SW480 (cell line): ENCODE measurements at regions not wholly inside any gene's neighbourhood (a gene's known extent, or its start where the extent isn't known, plus 50 kb on each side); places are given as distances from the start of the nearest gene placed in this dataset.
"Not testable (repeated sequence)": the region's sequence is repeated elsewhere in the genome, so short reads cannot be mapped to it uniquely, and the experiment has no call there.

Experiments used
- DNase-seq: peaks from one replicate; pipeline ENCODE4 v3.0.0-alpha.2; 2016; ENCODE audit warnings: low spot score

GRCh38 chr2:20949256-20949655 lies 94.6 kb downstream of the APOB start:
- DNase-seq, result no peak

- no peak for DNase-seq
Measured at GRCh38 chr2:20946468-20946867, 97.4 kb downstream of the APOB start.

- DNase-seq, result not testable (repeated sequence)
Measured at GRCh38 chr2:20943721-20944120, 100.2 kb downstream of the APOB start.

DNA sequence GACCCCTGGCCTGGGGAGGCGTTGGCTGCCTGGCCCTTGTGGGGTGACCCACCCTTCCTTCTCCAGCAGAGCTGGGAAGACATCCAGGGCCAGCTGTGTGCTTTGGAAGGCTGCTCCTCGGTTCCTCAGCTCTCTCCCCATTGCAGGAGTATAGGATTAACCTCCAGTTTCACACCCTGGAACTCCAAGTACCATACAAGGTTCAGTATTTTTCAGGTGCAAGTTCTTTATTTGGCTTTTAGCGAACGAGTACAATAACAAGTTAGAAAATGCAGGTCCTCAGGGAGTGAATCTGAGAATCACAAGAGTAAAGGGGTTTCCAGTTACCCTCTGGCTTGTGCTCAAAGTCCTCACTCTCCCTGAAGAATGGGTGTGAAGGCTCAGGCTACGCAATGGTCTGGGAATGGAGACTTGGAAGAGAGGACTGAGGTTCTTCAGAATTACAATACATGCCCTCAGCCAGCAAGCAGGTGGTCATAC lies 101.2 kb downstream of the APOB start:
- no peak for DNase-seq

- DNase-seq, result no peak
Measured at GRCh38 chr2:20940856-20941255, 103.0 kb downstream of the APOB start.

GRCh38 chr2:20939931-20940795 lies 103.7 kb downstream of the APOB start:
- DNase-seq, result no peak

DNA sequence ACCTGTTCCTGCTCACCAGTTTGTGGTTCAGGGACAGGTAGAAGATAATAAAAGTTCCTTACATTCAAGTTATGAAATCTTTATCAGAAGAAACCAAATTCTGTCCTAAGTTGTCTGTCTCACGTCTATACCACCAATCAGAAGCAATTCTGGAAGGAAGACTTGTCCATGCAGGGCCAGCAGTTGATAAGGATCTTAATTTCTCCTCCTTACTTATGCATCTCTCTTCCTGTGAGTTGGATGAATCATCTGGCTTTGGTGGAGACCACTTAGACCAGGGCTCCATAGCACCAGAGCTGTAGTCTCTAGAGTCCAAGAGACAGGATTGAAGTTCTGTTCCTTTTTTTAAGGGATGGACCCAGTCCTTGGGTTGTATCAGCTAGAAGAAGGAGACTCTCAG lies 106.5 kb downstream of the APOB start:
- DNase-seq, result no peak

GRCh38 chr2:20935168-20935775 lies 108.6 kb downstream of the APOB start:
- DNase-seq, result peak; percentile 49

GRCh38 chr2:20934236-20934635 lies 109.6 kb downstream of the APOB start:
- DNase-seq, result no peak

DNA sequence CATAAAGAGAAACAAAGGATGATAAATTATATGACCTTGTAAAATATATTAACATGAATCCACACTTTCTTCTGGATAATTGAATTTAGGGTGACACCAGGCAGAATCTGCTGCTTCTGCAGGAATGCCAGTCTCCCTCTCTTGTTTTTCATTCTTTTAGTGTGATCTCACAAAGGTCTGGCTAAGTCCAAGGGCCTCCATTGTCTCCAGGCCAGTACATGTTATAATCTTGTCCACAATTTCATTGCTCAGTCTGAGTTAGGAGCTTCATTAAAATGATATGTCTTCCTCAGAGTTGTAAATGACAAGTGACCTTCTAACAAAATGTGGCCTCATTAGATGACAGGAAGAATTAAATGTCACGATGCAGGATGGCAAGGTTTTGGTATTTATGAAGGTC lies 110.2 kb downstream of the APOB start:
- no peak for DNase-seq

DNA sequence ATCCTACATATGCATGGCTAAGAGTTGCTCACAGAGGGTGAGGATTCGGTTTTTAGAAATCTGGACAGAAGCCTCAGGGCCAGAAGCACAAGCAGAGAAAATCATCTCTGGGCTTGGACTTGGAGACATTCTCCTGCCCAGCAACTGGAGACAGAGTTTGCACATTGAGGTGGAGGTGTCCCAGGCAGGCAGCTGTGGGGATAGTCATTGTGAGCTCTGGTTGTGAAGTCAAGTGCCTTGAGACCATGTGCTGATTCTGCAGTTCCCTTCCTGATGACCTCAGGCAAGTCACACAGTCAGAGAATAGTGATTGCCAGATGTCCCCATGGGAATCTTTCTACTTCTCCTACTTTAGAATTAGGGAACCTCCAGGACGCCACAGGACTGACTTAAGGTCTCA lies 108.4 kb upstream of the LDAH start:
- DNase-seq, result no peak

- peak; percentile 70 for DNase-seq
Measured at GRCh38 chr2:20930928-20931327, 108.0 kb upstream of the LDAH start.

- DNase-seq, result no peak
Measured at GRCh38 chr2:20929721-20930120, 106.8 kb upstream of the LDAH start.

GRCh38 chr2:20928617-20929016 lies 105.7 kb upstream of the LDAH start:
- DNase-seq, result no peak

- DNase-seq, result no peak
Measured at GRCh38 chr2:20925265-20925889, 102.5 kb upstream of the LDAH start.

GRCh38 chr2:20919297-20919800 lies 96.4 kb upstream of the LDAH start:
- peak; percentile 72 for DNase-seq

- DNase-seq, result no peak
Measured at GRCh38 chr2:20917719-20918572, 95.0 kb upstream of the LDAH start.

DNA sequence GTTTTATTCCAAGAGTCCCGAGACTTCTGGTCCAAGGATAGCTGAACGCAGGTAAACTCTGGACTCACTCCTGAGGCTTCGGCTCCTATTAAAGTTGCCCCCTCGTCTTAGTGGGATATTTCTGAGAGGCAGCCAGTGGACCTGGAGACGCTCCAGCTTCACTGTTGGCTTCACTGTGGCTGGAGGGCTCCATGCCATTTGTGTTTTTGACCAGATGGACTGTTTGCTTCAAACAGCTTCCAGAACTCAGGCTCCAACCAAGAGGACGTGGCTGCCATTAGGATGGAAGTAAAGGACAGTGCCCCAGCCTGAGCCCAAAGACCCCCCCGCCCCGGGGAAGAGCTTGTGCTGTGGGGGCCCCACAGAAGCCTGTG lies 94.4 kb upstream of the LDAH start:
- no peak for DNase-seq

DNA sequence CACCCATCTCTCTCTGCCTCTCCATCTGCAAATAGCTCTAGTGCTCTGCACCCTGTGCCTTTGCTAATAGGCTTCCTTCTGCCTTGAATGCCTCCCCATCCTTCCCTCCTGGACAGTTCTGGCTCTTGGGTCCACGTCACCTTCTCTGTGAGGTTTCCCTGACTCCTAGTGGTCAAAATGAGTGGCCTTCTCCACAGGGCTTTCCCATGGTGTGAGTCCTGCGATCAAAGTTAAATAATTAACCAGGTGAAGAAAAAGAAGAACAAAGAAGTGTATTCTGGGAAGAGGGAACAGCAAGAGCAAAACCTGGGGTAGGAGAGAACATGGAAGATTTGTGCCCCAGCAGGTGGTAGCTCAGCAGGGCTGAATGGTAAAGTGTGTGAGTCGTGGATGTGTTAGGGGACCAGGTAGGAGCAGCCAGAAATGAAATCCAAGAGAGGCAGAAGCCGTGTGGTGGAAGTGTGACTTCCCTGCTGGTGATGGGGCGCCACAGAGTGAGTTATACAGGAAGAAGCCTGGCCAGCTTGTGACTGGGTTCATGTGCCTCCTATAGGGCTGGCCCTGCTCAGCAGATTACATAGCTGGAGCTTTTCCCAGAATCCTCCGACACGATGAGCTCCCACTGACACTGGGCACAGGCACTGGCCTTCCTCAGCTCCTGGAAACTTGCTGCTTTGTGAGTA lies 93.8 kb upstream of the LDAH start:
- peak; percentile 37 for DNase-seq

DNA sequence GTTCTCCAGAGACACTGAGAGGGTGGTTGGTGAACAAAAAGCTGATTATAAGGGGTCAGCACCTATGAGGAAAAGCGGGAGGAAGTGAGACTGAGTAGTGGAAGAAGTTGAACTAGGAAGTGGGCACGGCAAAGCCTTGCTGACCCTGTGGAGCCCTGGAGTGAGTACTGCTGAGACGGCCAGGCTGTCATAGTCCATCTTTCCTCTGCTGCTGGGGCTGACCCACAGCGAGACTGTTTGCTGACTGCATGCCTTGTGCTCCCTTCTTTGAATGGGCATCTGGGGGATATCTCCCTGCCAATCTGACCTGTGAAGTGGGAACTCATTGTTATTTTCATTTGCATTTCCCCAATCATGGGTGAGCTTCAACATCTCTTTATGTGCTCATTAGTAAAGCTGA lies 92.4 kb upstream of the LDAH start:
- no peak for DNase-seq

GRCh38 chr2:20914771-20915170 lies 91.9 kb upstream of the LDAH start:
- DNase-seq, result no peak
